ENCODE measurements at regions not wholly inside any gene's neighbourhood (a gene's known extent, or its start where the extent isn't known, plus 50 kb on each side); places are given as distances from the start of the nearest gene placed in this dataset.

GRCh38 chr13:77443511-77443910, 92.0 kb upstream of the SCEL start:
- TF ChIP-seq EZH2 (IDR thresholded peaks at IDR 0.05) (no peak), POLR2AphosphoS5 (IDR thresholded peaks at IDR 0.05; ENCODE audit: borderline replicate concordance, low read depth, low read length) (no peak), FOXP2 (optimal IDR thresholded peaks at IDR 0.05; ENCODE audit: control extremely low read depth, extremely low read length, insufficient read depth) (no peak)
